Neural progenitor cell (in vitro differentiated cells): ENCODE measurements at regions not wholly inside any gene's neighbourhood (a gene's known extent, or its start where the extent isn't known, plus 50 kb on each side); places are given as distances from the start of the nearest gene placed in this dataset.

Experiments
- EZH2 ChIP-seq: fragments of 200-600 bp; sonication (generic); IDR thresholded peaks from 2 replicates; pipeline ENCODE4 v1.6.1; 2017; ENCODE audit warnings: antibody characterized with exemption, mild to moderate bottlenecking, moderate library complexity
- TF ChIP-seq, protein P1 (sequence below): fragments of 200-600 bp; sonication (generic); IDR thresholded peaks from 2 replicates; pipeline ENCODE4 v1.5.1; 2017; ENCODE audit warnings: antibody characterized with exemption, mild to moderate bottlenecking

DNA sequence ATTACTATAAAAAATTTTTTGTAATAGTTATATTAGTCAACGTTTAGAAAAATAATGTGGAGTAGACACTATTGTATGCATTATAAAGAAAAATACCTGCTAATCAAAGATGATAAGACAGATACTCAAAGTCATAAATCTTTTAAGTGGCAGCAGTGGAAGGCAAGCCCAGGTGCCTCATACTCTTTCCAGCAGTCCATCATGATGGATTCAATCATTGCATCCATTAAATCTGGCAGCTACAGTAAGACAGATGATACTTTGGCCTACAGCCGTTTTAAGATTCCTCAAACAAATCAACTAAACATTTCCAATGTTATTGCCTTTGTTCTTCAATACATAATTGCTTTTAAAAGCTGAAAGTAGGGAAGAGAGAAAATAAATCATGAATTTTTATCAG lies 1392.9 kb upstream of the NUDT12 start:
- TF ChIP-seq, protein P1, sequence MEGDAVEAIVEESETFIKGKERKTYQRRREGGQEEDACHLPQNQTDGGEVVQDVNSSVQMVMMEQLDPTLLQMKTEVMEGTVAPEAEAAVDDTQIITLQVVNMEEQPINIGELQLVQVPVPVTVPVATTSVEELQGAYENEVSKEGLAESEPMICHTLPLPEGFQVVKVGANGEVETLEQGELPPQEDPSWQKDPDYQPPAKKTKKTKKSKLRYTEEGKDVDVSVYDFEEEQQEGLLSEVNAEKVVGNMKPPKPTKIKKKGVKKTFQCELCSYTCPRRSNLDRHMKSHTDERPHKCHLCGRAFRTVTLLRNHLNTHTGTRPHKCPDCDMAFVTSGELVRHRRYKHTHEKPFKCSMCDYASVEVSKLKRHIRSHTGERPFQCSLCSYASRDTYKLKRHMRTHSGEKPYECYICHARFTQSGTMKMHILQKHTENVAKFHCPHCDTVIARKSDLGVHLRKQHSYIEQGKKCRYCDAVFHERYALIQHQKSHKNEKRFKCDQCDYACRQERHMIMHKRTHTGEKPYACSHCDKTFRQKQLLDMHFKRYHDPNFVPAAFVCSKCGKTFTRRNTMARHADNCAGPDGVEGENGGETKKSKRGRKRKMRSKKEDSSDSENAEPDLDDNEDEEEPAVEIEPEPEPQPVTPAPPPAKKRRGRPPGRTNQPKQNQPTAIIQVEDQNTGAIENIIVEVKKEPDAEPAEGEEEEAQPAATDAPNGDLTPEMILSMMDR, result no peak
- TF ChIP-seq EZH2, result no peak
